Body of pancreas (tissue), 4 donors: ENCODE measurements at regions not wholly inside any gene's neighbourhood (a gene's known extent, or its start where the extent isn't known, plus 50 kb on each side); places are given as distances from the start of the nearest gene placed in this dataset.

Experiments
- CTCF ChIP-seq, 7 experiments: fragments of 450-650 bp in 4 of 7; fragments of 200-600 bp in 3 of 7; sonication (generic) in 3 of 7; IDR thresholded peaks; one replicate each; pipeline ENCODE4 v1.5.1; 2016 to 2019; ENCODE audit warnings: antibody characterized with exemption in 7 of 7
- POLR2A ChIP-seq, 3 donors: fragments of 450-650 bp; IDR thresholded peaks; one replicate each; pipeline ENCODE4 v1.6.1; 2016; ENCODE audit warnings: antibody characterized with exemption in 3 of 3, mild to moderate bottlenecking in 2 of 3

- TF ChIP-seq CTCF (IDR thresholded peaks at IDR 0.05) (no peak), POLR2A (IDR thresholded peaks at IDR 0.05) (no peak)
These were observed 72.1 kb upstream of the HNF1B start for GRCh38 chr17:37816950-37817349.
